ENCODE measurements at regions not wholly inside any gene's neighbourhood (a gene's known extent, or its start where the extent isn't known, plus 50 kb on each side); places are given as distances from the start of the nearest gene placed in this dataset.
A peak's percentile ranks its signal among the peaks of the same experiment; 100 is the strongest.

DNA sequence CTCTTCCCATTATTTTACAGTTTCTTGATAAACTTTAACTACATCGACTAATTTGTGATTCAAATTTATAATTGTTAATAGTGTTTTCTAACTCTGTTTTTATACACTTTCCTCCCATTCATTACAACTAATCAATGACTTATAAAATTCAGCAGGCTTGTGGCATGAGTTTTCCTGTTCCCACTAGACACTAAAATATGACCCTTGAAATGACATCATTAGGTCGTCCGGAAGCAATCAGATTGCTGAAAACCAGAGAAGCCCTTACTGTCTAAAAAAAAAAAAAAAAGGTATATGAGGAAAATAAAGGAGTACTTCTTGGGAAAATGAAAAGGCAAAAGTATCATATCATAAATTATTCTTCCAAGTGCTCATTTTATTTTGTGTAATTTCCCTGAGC lies 553.7 kb downstream of the ZNF608 start:
- H3K4me1 Mint-ChIP-seq: peaks cover 13% of the 10 kb centered on the region
- no peak overlapping the region for H3K27ac Mint-ChIP-seq
- TF ChIP-seq CTCF (IDR thresholded peaks at IDR 0.05; ENCODE audit: unreplicated experiment in 3 of 3): no peak
- H3K4me3 Mint-ChIP-seq: no peak overlapping the region
- H3K36me3 Mint-ChIP-seq (ENCODE audit: low read depth): no peaks in the 10 kb centered on the region
- no peaks in the 10 kb centered on the region for H3K9me3 Mint-ChIP-seq
- no peaks in the 10 kb centered on the region for H3K27me3 Mint-ChIP-seq (ENCODE audit: low read depth)

DNA sequence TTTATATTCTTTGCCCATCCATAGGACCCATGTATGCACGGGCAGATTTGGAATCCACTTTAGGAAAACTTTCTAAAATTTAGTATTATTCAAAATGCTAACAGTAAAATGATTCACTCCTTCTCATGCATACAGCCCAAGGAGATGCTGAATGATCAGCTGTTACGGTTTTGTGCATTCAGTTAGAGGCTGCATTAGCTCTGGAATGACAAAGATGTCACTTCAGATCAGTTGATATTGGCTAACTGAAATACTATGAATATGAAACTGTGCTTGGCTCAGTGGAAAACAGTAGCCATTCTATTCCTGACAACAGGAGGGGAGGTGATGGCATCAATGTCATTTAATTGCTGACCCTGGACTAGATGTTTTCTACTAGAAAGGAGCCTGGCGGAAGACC lies 560.7 kb downstream of the ZNF608 start:
- H3K36me3 Mint-ChIP-seq (ENCODE audit: low read depth): no peaks in the 10 kb centered on the region
- H3K4me1 Mint-ChIP-seq: peaks cover 9% of the 10 kb centered on the region
- TF ChIP-seq CTCF (IDR thresholded peaks at IDR 0.05; ENCODE audit: unreplicated experiment in 3 of 3): no peak
- H3K9me3 Mint-ChIP-seq: no peaks in the 10 kb centered on the region
- no peaks in the 10 kb centered on the region for H3K27me3 Mint-ChIP-seq (ENCODE audit: low read depth)
- no peak overlapping the region for H3K4me3 Mint-ChIP-seq
- no peak overlapping the region for H3K27ac Mint-ChIP-seq

DNA sequence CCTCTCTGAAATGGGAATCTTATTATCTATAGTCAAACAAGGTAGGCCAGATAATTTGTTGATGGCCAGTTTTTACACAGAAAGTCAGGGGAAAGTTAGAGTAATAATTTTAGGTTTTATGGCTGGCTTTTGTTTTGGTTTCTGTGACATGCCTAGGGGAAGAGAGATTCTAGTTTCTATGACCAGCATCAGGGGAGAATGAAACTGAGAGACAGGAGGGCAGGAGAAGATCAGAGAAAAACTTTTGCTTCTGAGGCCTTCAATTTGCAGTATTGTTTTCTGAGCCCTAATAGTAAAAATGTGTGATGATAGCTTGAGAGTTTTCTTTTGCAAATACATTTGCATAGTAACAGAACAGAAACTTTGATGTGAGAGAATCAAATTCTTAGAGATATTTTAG lies 564.3 kb downstream of the ZNF608 start:
- no peak overlapping the region for H3K4me3 Mint-ChIP-seq
- no peak overlapping the region for H3K27ac Mint-ChIP-seq
- H3K36me3 Mint-ChIP-seq (ENCODE audit: low read depth): peaks cover 3% of the 10 kb centered on the region
- H3K9me3 Mint-ChIP-seq: peaks cover 2% of the 10 kb centered on the region
- no peak for TF ChIP-seq CTCF (IDR thresholded peaks at IDR 0.05; ENCODE audit: unreplicated experiment in 3 of 3)
- no peaks in the 10 kb centered on the region for H3K27me3 Mint-ChIP-seq (ENCODE audit: low read depth)
- peaks cover 24% of the 10 kb centered on the region for H3K4me1 Mint-ChIP-seq

DNA sequence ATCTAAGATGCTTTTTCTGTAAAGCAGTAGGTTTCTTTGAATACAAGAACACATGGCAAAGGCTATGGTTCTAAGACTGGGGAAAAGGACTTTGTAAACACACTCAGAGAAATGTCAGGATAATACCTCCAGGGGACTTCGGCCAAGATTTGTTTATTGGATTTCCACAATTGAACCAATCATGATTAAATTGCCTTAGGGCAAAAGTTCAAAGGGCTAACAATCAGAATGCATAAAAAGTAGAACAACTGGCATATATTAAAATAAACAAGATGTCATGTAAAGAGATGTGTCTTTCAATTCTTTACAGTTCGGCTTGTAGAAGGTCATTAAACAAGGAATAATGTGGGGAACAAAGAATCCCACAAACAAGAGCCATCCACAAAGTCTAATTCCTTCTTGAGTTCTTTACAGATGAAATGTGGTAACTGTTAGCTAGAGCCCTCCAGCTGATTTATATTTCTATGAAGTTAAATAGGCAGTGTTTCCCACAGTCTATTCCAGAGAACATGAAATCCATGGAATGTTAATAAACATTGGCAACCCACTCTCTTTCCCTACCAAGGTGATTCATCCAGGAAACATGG lies 565.5 kb downstream of the ZNF608 start:
- Mint-ChIP-seq H3K4me1 (peaks cover 24% of the 10 kb centered on the region), H3K9me3 (peaks cover 7% of the 10 kb centered on the region), H3K27ac (peak overlapping the region in 1 of 3 experiments; percentile 1), H3K4me3 (no peak overlapping the region), H3K36me3 (ENCODE audit: low read depth) (peaks cover 3% of the 10 kb centered on the region), H3K27me3 (ENCODE audit: low read depth) (no peaks in the 10 kb centered on the region)
- TF ChIP-seq CTCF (IDR thresholded peaks at IDR 0.05; ENCODE audit: unreplicated experiment in 3 of 3): no peak

DNA sequence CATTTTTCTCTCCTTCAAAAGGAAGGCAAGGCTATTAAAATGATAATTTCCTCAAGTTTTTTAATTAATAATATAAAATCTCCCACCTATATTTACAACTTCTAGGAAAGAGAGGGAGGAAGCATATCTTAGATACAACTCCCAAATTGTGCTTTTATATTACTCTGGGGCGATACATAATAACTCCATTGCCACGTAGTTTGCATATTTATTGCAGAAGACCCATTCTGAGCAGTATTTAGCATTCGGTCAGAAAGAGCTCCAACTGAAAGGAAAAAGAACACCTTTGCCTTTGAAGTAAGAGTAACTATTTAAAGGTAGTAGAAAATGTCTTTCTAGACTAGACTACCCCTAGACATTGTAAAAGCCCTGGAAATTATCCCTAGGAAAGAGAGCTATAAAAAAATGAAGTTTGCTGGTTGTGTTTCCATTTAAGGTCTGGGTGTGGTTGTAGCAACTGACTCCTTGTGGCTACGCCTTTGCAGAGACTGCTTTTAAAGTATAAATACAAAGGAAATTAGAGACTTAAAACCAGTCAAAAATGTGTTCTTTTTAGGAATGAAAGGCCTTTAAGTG lies 566.1 kb downstream of the ZNF608 start:
- H3K27ac Mint-ChIP-seq: no peak overlapping the region
- no peaks in the 10 kb centered on the region for H3K27me3 Mint-ChIP-seq (ENCODE audit: low read depth)
- H3K4me3 Mint-ChIP-seq: no peak overlapping the region
- no peak for TF ChIP-seq CTCF (IDR thresholded peaks at IDR 0.05; ENCODE audit: unreplicated experiment in 3 of 3)
- peaks cover 3% of the 10 kb centered on the region for H3K36me3 Mint-ChIP-seq (ENCODE audit: low read depth)
- H3K9me3 Mint-ChIP-seq: peaks cover 7% of the 10 kb centered on the region
- peaks cover 24% of the 10 kb centered on the region for H3K4me1 Mint-ChIP-seq

GRCh38 chr5:124179819-124180218 lies 566.6 kb downstream of the ZNF608 start:
- no peaks in the 10 kb centered on the region for H3K27me3 Mint-ChIP-seq (ENCODE audit: low read depth)
- peaks cover 3% of the 10 kb centered on the region for H3K36me3 Mint-ChIP-seq (ENCODE audit: low read depth)
- TF ChIP-seq CTCF (IDR thresholded peaks at IDR 0.05; ENCODE audit: unreplicated experiment in 3 of 3): no peak
- no peak overlapping the region for H3K27ac Mint-ChIP-seq
- no peak overlapping the region for H3K4me3 Mint-ChIP-seq
- H3K4me1 Mint-ChIP-seq: peaks cover 19% of the 10 kb centered on the region
- peaks cover 8% of the 10 kb centered on the region for H3K9me3 Mint-ChIP-seq

Measured in nephron (organoid).